Osteocyte (in vitro differentiated cells): ENCODE measurements at regions not wholly inside any gene's neighbourhood (a gene's known extent, or its start where the extent isn't known, plus 50 kb on each side); places are given as distances from the start of the nearest gene placed in this dataset.

Experiments used
- DNase-seq: peaks from one replicate; pipeline ENCODE4 v3.0.0; 2021; ENCODE audit warnings: mixed read lengths; ENCODE audit not compliant: unreplicated experiment; ENCODE audit errors: extremely low spot score
- H3K27ac Mint-ChIP-seq: one replicate; pipeline ENCODE4 v1.8.0; 2021; ENCODE audit warnings: mild to moderate bottlenecking, mixed read lengths; ENCODE audit not compliant: unreplicated experiment
- H3K27me3 Mint-ChIP-seq: one replicate; pipeline ENCODE4 v1.8.0; 2021; ENCODE audit warnings: mixed read lengths; ENCODE audit not compliant: unreplicated experiment
- H3K36me3 Mint-ChIP-seq: one replicate; pipeline ENCODE4 v1.8.0; 2021; ENCODE audit warnings: mixed read lengths; ENCODE audit not compliant: unreplicated experiment
- H3K4me1 Mint-ChIP-seq: one replicate; pipeline ENCODE4 v1.8.0; 2021; ENCODE audit warnings: mixed read lengths; ENCODE audit not compliant: unreplicated experiment
- H3K4me3 Mint-ChIP-seq: one replicate; pipeline ENCODE4 v1.8.0; 2021; ENCODE audit warnings: mild to moderate bottlenecking, moderate library complexity, mixed read lengths; ENCODE audit not compliant: unreplicated experiment
- H3K9me3 Mint-ChIP-seq: one replicate; pipeline ENCODE4 v1.8.0; 2021; ENCODE audit warnings: mixed read lengths; ENCODE audit not compliant: unreplicated experiment
- CTCF ChIP-seq: fragments of 200-600 bp; sonication (generic); IDR thresholded peaks from 2 replicates; pipeline ENCODE4 v1.5.0; 2021; ENCODE audit warnings: antibody characterized with exemption, mild to moderate bottlenecking, moderate library complexity

- no peaks in the 10 kb centered on the region for H3K36me3 Mint-ChIP-seq
- no peak overlapping the region for H3K27ac Mint-ChIP-seq
- H3K4me1 Mint-ChIP-seq: peaks cover 22% of the 10 kb centered on the region
Measured at GRCh38 chr18:41459656-41460055, 495.4 kb upstream of the PIK3C3 start.

GRCh38 chr18:41458376-41458775 lies 496.7 kb upstream of the PIK3C3 start:
- Mint-ChIP-seq H3K4me3 (no peak overlapping the region), H3K27ac (no peak overlapping the region), H3K36me3 (no peaks in the 10 kb centered on the region), H3K4me1 (peaks cover 14% of the 10 kb centered on the region), H3K27me3 (no peaks in the 10 kb centered on the region), H3K9me3 (peaks cover 8% of the 10 kb centered on the region)
- no peak for DNase-seq
- TF ChIP-seq CTCF: no peak

More at GRCh38 chr18:41459656-41460055, 495.4 kb upstream of the PIK3C3 start:
- H3K9me3 Mint-ChIP-seq: no peaks in the 10 kb centered on the region
- TF ChIP-seq CTCF: no peak
- no peaks in the 10 kb centered on the region for H3K27me3 Mint-ChIP-seq
- H3K4me3 Mint-ChIP-seq: no peak overlapping the region
- DNase-seq: no peak

GRCh38 chr18:41457765-41458326 lies 497.2 kb upstream of the PIK3C3 start:
- peaks cover 11% of the 10 kb centered on the region for H3K9me3 Mint-ChIP-seq
- peaks cover 12% of the 10 kb centered on the region for H3K4me1 Mint-ChIP-seq
- no peaks in the 10 kb centered on the region for H3K36me3 Mint-ChIP-seq
- H3K27me3 Mint-ChIP-seq: no peaks in the 10 kb centered on the region
- DNase-seq: no peak
- peak overlapping the region; percentile 65 for H3K27ac Mint-ChIP-seq
- TF ChIP-seq CTCF: no peak
- no peak overlapping the region for H3K4me3 Mint-ChIP-seq

- Mint-ChIP-seq H3K9me3 (peaks cover 11% of the 10 kb centered on the region), H3K36me3 (no peaks in the 10 kb centered on the region), H3K27ac (peak overlapping the region; percentile 48), H3K27me3 (no peaks in the 10 kb centered on the region), H3K4me3 (no peak overlapping the region), H3K4me1 (peaks cover 12% of the 10 kb centered on the region)
- no peak for DNase-seq
- no peak for TF ChIP-seq CTCF
Measured at GRCh38 chr18:41456831-41457230, 498.2 kb upstream of the PIK3C3 start.

- Mint-ChIP-seq H3K27me3 (no peaks in the 10 kb centered on the region), H3K4me1 (no peaks in the 10 kb centered on the region), H3K4me3 (no peak overlapping the region), H3K27ac (no peak overlapping the region), H3K36me3 (no peaks in the 10 kb centered on the region), H3K9me3 (peaks cover 11% of the 10 kb centered on the region)
- DNase-seq: no peak
- no peak for TF ChIP-seq CTCF
Measured at GRCh38 chr18:41449612-41450011, 505.4 kb upstream of the PIK3C3 start.
